HG02870 (cell line): ENCODE measurements at regions not wholly inside any gene's neighbourhood (a gene's known extent, or its start where the extent isn't known, plus 50 kb on each side); places are given as distances from the start of the nearest gene placed in this dataset.
"Not testable (repeated sequence)": the region's sequence is repeated elsewhere in the genome, so short reads cannot be mapped to it uniquely, and the experiment has no call there.

Source experiments
- ATAC-seq: cut with Tn5 transposase; IDR thresholded peaks from one replicate; pipeline ENCODE4 v1.9.1; 2021; ENCODE audit warnings: mild to moderate bottlenecking, moderate library complexity; ENCODE audit not compliant: unreplicated experiment

- no peak for ATAC-seq
Measured at GRCh38 chr2:124967325-124967724, 942.2 kb downstream of the CNTNAP5 start.

- no peak for ATAC-seq
Measured at GRCh38 chr2:124970030-124970429, 944.9 kb downstream of the CNTNAP5 start.

DNA sequence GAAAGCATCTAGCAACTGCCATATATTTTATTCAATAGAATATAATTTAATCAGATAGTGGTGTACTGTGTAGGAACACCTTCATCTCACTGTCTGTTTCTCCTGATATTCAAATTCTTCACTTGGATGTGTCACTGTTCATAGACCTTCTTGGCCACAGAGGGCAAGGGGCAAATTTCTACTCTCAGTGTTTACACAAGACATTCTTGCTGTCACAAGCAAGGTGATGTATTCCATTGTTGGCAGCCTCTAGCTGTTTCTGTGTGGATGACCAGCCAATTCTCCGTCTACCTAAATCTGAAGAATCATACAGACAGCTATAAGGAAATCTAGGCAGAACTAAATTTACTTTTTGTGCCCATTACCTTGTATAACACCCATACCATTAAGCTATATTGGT, 948.3 kb downstream of the CNTNAP5 start:
- ATAC-seq: no peak

DNA sequence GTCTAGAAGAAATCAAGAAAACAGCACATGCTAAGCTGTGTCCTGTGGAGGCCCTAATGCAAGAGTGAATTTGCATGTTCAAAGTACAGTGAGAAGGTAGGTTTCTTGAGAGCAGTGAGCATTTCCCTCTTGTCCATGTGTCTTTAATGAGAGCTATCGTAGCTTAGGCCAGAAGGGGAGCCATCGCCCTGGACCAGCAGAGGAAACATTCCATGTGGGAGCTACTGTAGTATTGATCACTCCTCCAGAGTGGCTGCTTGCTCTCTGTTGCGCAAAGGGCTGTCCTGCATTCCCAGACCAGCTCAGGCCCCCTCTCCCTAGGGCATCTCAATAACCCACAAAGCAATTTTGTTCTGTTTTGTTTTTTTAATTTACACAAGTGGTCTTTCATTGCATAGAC, 950.1 kb downstream of the CNTNAP5 start:
- no peak for ATAC-seq

- no peak for ATAC-seq
Measured at GRCh38 chr2:124975648-124976047, 950.6 kb downstream of the CNTNAP5 start.

- ATAC-seq: no peak
Measured at GRCh38 chr2:124978597-124978996, 953.5 kb downstream of the CNTNAP5 start.

DNA sequence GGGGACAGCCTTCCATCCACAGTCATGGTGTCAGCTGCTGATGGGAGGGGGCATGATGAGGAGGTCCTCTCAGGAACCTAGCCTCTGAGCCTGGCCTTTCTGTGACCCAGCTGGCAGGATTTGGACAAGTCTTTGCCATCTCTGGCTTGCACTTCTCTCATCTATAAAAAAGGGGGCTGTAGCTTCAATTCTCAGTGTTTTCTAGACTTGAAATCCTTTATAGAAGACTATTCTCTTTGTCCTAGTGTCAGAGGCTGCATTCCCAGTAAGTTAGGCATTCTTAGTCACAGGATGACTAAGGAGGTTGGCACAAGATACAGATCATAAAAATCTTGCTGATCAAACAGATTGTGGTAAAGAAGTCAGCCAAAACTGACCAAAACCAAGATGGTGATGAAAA, 958.5 kb downstream of the CNTNAP5 start:
- no peak for ATAC-seq

- no peak for ATAC-seq
Measured at GRCh38 chr2:124985270-124985669, 960.2 kb downstream of the CNTNAP5 start.

- no peak for ATAC-seq
Measured at GRCh38 chr2:124986136-124986535, 961.0 kb downstream of the CNTNAP5 start.

DNA sequence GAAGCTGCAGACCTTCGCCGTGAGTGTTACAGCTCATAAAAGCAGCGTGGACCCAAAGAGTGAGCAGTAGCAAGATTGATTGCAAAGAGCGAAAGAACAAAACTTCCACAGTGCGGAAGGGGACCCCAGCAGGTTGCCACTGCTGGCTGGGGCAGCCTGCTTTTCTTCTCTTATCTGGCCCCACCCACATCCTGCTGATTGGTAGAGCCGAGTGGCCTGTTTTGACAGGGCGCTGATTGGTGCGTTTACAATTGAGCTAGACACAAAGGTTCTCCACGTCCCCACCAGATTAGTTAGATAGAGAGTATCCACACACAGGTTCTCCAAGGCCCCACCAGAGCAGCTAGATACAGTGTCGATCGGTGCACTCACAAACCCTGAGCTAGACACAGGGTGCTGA, 961.8 kb downstream of the CNTNAP5 start:
- ATAC-seq: not testable (repeated sequence)

GRCh38 chr2:124987436-124987835, 962.3 kb downstream of the CNTNAP5 start:
- not testable (repeated sequence) for ATAC-seq

DNA sequence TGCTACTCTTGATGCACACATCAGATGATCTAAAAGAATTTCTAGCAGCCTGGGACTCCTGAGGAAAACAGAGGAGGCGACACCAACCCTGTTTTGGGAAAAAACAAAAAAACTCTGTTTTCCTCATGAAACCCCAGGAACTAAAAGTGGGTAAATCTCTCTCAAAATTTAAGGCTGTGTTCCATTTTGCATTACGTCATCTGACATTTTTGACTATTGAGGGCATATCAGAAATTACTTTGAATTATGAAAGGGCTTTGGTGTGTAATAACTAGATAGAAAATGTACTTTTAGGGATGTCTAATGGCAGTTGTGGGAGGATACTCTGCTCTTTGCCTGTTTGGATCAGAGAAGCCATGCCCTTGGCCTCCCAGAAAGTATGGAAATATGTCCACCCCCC, 963.0 kb downstream of the CNTNAP5 start:
- ATAC-seq: no peak

DNA sequence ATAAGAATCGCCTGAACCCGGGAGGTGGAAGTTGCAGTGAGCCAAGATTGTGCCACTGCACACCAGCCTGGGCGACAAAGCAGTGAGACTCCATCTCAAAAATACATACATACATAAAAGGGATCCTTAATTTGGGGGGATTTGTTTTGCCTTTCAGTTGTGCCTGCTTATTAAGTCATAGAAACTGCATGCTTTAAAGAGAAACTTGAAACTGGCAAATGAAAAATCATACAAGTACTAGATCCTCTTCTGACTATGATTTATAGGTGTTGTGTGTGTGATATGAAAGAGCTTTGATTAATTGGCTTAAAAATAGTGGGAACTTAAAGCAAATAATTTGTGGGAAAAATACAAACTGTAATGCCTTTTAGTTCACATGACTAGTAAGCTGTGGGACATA, 963.7 kb downstream of the CNTNAP5 start:
- ATAC-seq: no peak

GRCh38 chr2:124993809-124994208, 968.7 kb downstream of the CNTNAP5 start:
- no peak for ATAC-seq

GRCh38 chr2:124995185-124995912, 970.3 kb downstream of the CNTNAP5 start:
- no peak for ATAC-seq

- ATAC-seq: no peak
Measured at GRCh38 chr2:124996406-124996805, 971.3 kb downstream of the CNTNAP5 start.

GRCh38 chr2:124999906-125000305, 974.8 kb downstream of the CNTNAP5 start:
- ATAC-seq: no peak

GRCh38 chr2:125004106-125004800, 979.2 kb downstream of the CNTNAP5 start:
- ATAC-seq: no peak

GRCh38 chr2:125006676-125007075, 981.6 kb downstream of the CNTNAP5 start:
- ATAC-seq: no peak

GRCh38 chr2:125028721-125029120, 1003.6 kb downstream of the CNTNAP5 start:
- ATAC-seq: not testable (repeated sequence)

DNA sequence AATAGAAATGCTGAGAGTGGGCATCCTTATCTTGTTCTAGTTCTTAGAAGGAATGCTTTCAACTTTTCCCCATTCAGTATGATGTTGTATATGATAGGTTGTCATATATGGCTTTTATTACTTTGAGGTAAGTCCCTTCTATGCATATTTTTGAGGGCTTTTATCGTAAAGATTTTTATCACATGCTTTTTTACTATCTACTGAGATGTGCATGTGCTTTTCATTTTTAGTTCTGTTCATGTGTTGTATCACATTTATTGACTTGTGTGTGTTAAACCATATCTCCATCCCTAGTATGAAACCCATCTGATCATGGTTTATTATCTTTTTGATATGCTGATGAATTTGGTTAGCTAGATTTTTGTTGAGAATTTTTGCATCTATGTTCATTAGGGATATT, 1008.8 kb downstream of the CNTNAP5 start:
- no peak for ATAC-seq

GRCh38 chr2:125037135-125037653, 1012.1 kb downstream of the CNTNAP5 start:
- ATAC-seq: no peak
